B cell (primary cell): ENCODE measurements at regions not wholly inside any gene's neighbourhood (a gene's known extent, or its start where the extent isn't known, plus 50 kb on each side); places are given as distances from the start of the nearest gene placed in this dataset.
"Not testable (repeated sequence)": the region's sequence is repeated elsewhere in the genome, so short reads cannot be mapped to it uniquely, and the experiment has no call there.

ENCODE experiments used
- ATAC-seq: fragments of 200-7000 bp; cut with Tn5 transposase; one replicate; pipeline ENCODE4 v1.10.0; 2021; ENCODE audit warnings: low read depth, mild to moderate bottlenecking, moderate number of reproducible peaks, moderate library complexity
- CTCF ChIA-PET: fragments of 350-600 bp; sonication (Branson Sonifier 250); formaldehyde crosslinking; loops from one replicate; lab custom pipeline; 2021; ENCODE audit warnings: antibody characterized with exemption, inconsistent platforms; lab: Charles Lee
- POLR2A ChIA-PET: fragments of 350-600 bp; sonication (Branson Sonifier 250); formaldehyde crosslinking; loops from one replicate; lab custom pipeline; 2021; ENCODE audit warnings: antibody characterized with exemption; lab: Charles Lee
- DNase-seq: peaks from one replicate; pipeline ENCODE4 v3.0.0; 2013
- H2AFZ ChIP-seq: 2 replicates; pipeline ENCODE4 v1.6.1; 2012; ENCODE audit warnings: mild to moderate bottlenecking, low read depth, low read length; ENCODE audit not compliant: insufficient read depth, poor library complexity, severe bottlenecking
- H3K27ac ChIP-seq, 2 donors: 1 replicate in 1 of 2; 2 replicates in 1 of 2; pipeline ENCODE4 v1.5.1; 2012 to 2013; ENCODE audit warnings: low read length in 2 of 2, mild to moderate bottlenecking in 2 of 2, moderate library complexity in 1 of 2
- H3K27me3 ChIP-seq, 4 experiments: fragments of 200-600 bp in 1 of 4; sonication (generic) in 1 of 4; replicated peaks in 1 of 4; 1 replicate in 2 of 4; 2 replicates in 2 of 4; pipeline versions ENCODE4 v1.6.1 to v1.7.0; 2013 to 2016; ENCODE audit warnings: low read length in 3 of 4, mild to moderate bottlenecking in 2 of 4, mixed read lengths in 1 of 4, moderate library complexity in 1 of 4; ENCODE audit not compliant: insufficient read depth in 4 of 4, control insufficient read depth in 3 of 4; ENCODE audit errors: control extremely low read depth in 1 of 4
- H3K36me3 ChIP-seq, 2 experiments: replicated peaks in 1 of 2; 1 replicate in 1 of 2; 2 replicates in 1 of 2; pipeline versions ENCODE4 v1.6.1 to v1.7.1; 2013; ENCODE audit warnings: low read length in 1 of 2; ENCODE audit not compliant: insufficient read depth in 2 of 2, control insufficient read depth in 1 of 2; ENCODE audit errors: control extremely low read depth in 1 of 2, extremely low read depth in 1 of 2
- H3K4me1 ChIP-seq, 2 donors: fragments of 200-600 bp in 1 of 2; sonication (generic) in 1 of 2; 1 replicate in 1 of 2; 2 replicates in 1 of 2; pipeline versions ENCODE4 v1.5.1 to v1.6.1; 2013 to 2017; ENCODE audit warnings: low read length in 2 of 2; ENCODE audit not compliant: control insufficient read depth in 2 of 2, insufficient read depth in 2 of 2
- H3K4me2 ChIP-seq: replicated peaks from 2 replicates; pipeline ENCODE3; 2012; ENCODE audit warnings: mild to moderate bottlenecking, low read depth, low read length; ENCODE audit not compliant: poor library complexity, severe bottlenecking
- H3K4me3 ChIP-seq, 5 experiments: fragments of 200-600 bp in 1 of 5; sonication (generic) in 1 of 5; 1 replicate in 3 of 5; 2 replicates in 2 of 5; pipeline versions ENCODE4 v1.5.1 to v1.7.0; 2011 to 2016; ENCODE audit warnings: low read length in 4 of 5, mild to moderate bottlenecking in 4 of 5, low read depth in 2 of 5, control low read depth in 1 of 5, moderate library complexity in 1 of 5; ENCODE audit not compliant: insufficient read depth in 1 of 5; ENCODE audit errors: control extremely low read depth in 1 of 5, extremely low read depth in 1 of 5
- H3K79me2 ChIP-seq: fragments of 200-600 bp; sonication (generic); one replicate; pipeline ENCODE4 v1.6.0; 2016; ENCODE audit warnings: low read length; ENCODE audit not compliant: control insufficient read depth, insufficient read depth
- H3K9ac ChIP-seq: fragments of 200-600 bp; sonication (generic); 2 replicates; pipeline ENCODE4 v1.6.1; 2017; ENCODE audit warnings: mild to moderate bottlenecking, low read length, moderate library complexity
- H3K9me3 ChIP-seq, 3 donors: one replicate each; pipeline versions ENCODE4 v1.6.1 to v1.7.1; 2013; ENCODE audit warnings: low read length in 2 of 3; ENCODE audit not compliant: control insufficient read depth in 2 of 3, insufficient read depth in 1 of 3; ENCODE audit errors: control extremely low read depth in 1 of 3
- H4K20me1 ChIP-seq: 2 replicates; pipeline ENCODE4 v1.6.0; 2012; ENCODE audit warnings: mild to moderate bottlenecking, low read length; ENCODE audit not compliant: insufficient read depth, control insufficient read depth, poor library complexity, severe bottlenecking
- H3K27ac Mint-ChIP-seq: one replicate; pipeline ENCODE4 v1.8.0; 2021; ENCODE audit warnings: mixed read lengths
- H3K27me3 Mint-ChIP-seq: one replicate; pipeline ENCODE4 v1.8.0; 2021; ENCODE audit warnings: mixed read lengths
- H3K4me1 Mint-ChIP-seq: one replicate; pipeline ENCODE4 v1.8.0; 2021; ENCODE audit warnings: mixed read lengths
- H3K4me3 Mint-ChIP-seq: one replicate; pipeline ENCODE4 v1.8.0; 2021; ENCODE audit warnings: mixed read lengths
- H3K9me3 Mint-ChIP-seq: one replicate; pipeline ENCODE4 v1.8.0; 2022; ENCODE audit warnings: mixed read lengths; ENCODE audit not compliant: insufficient read depth
- EZH2 ChIP-seq: IDR thresholded peaks from 2 replicates; pipeline ENCODE4 v1.6.1; 2012; ENCODE audit warnings: borderline replicate concordance, low read depth, mild to moderate bottlenecking, moderate library complexity, low read length; ENCODE audit not compliant: insufficient read depth, poor library complexity, severe bottlenecking
- WGBS: methylation state at CpG from one replicate; pipeline ENCODE4 v1.1.5; 2013; ENCODE audit warnings: missing lambda C conversion rate; ENCODE audit not compliant: insufficient coverage; 5-methylcytosine and 5-hydroxymethylcytosine counted together
- intact Hi-C: fragments of 100-400 bp; cut with micrococcal nuclease; formaldehyde crosslinking; loops from one replicate; pipeline ENCODE4 v1.10.0; 2022
- TF ChIP-seq, protein P1 (sequence below): fragments of 200-600 bp; IDR thresholded peaks from one replicate; pipeline ENCODE4 v1.8.0; 2022; ENCODE audit warnings: antibody characterized with exemption, mild to moderate bottlenecking

- Mint-ChIP-seq H3K27me3 (peaks cover 34% of the 10 kb centered on the region), H3K4me1 (no peaks in the 10 kb centered on the region), H3K27ac (no peak overlapping the region), H3K9me3 (no peaks in the 10 kb centered on the region), H3K4me3 (no peak overlapping the region)
- intact Hi-C loops = no loop called here
- Histone ChIP-seq H3K79me2 (no peaks in the 10 kb centered on the region), H3K27me3 (peaks cover 0 to 21% (median 2%) of the 10 kb centered on the region in 4 experiments), H2AFZ (no peak overlapping the region), H3K9me3 (peaks cover 0 to 11% (median 0%) of the 10 kb centered on the region in 3 donors), H3K9ac (no peak overlapping the region), H3K27ac (no peak overlapping the region), H3K4me3 (no peak overlapping the region), H3K36me3 (no peaks in the 10 kb centered on the region), H3K4me2 (no peak overlapping the region), H4K20me1 (no peaks in the 10 kb centered on the region), H3K4me1 (no peaks in the 10 kb centered on the region)
- no peak for ATAC-seq
- WGBS = no CpG with 5 or more reads among the region's 2 CpGs
- DNase-seq = no peak
- TF ChIP-seq, protein P1, sequence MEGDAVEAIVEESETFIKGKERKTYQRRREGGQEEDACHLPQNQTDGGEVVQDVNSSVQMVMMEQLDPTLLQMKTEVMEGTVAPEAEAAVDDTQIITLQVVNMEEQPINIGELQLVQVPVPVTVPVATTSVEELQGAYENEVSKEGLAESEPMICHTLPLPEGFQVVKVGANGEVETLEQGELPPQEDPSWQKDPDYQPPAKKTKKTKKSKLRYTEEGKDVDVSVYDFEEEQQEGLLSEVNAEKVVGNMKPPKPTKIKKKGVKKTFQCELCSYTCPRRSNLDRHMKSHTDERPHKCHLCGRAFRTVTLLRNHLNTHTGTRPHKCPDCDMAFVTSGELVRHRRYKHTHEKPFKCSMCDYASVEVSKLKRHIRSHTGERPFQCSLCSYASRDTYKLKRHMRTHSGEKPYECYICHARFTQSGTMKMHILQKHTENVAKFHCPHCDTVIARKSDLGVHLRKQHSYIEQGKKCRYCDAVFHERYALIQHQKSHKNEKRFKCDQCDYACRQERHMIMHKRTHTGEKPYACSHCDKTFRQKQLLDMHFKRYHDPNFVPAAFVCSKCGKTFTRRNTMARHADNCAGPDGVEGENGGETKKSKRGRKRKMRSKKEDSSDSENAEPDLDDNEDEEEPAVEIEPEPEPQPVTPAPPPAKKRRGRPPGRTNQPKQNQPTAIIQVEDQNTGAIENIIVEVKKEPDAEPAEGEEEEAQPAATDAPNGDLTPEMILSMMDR = no peak
- no peak for TF ChIP-seq EZH2
- ChIA-PET POLR2A (no interaction called here), CTCF (no interaction called here)
Measured at GRCh38 chr6:863831-864230, 170.9 kb upstream of the EXOC2 start.

DNA sequence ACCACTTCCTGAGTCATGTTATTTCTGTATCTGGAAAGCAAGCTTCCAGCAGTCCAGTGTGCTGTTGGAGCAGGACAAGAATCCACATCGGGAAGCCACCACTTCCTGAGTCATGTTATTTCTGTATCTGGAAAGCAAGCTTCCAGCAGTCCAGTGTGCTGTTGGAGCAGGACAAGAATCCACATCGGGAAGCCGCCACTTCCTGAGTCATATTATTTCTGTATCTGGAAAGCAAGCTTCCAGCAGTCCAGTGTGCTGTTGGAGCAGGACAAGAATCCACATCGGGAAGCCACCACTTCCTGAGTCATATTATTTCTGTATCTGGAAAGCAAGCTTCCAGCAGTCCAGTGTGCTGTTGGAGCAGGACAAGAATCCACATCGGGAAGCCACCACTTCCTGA, 170.2 kb upstream of the EXOC2 start:
- ATAC-seq, H3K36me3 ChIP-seq, DNase-seq, H4K20me1 ChIP-seq, H2AFZ ChIP-seq, H3K4me3 Mint-ChIP-seq, H3K4me2 ChIP-seq, POLR2A ChIA-PET, H3K4me1 Mint-ChIP-seq, H3K9ac ChIP-seq, H3K27ac ChIP-seq, intact Hi-C loops, CTCF ChIA-PET, H3K27ac Mint-ChIP-seq, H3K9me3 Mint-ChIP-seq, H3K4me1 ChIP-seq, H3K4me3 ChIP-seq, H3K9me3 ChIP-seq, H3K79me2 ChIP-seq: not testable (repeated sequence)
- H3K27me3 Mint-ChIP-seq = peaks cover 35% of the 10 kb centered on the region
- WGBS = 75% methylated on average over 2 of the region's 5 CpGs
- peaks cover 0 to 21% (median 2%) of the 10 kb centered on the region in 4 experiments for H3K27me3 ChIP-seq
